Esophagus muscularis mucosa (tissue), 4 donors: ENCODE measurements at regions not wholly inside any gene's neighbourhood (a gene's known extent, or its start where the extent isn't known, plus 50 kb on each side); places are given as distances from the start of the nearest gene placed in this dataset.

ENCODE experiments used
- DNase-seq: peaks from one replicate; pipeline ENCODE4 v3.0.0-alpha.2; 2017; ENCODE audit errors: extremely low spot score
- H3K27ac ChIP-seq, 4 donors: fragments of 200-600 bp; sonication (generic); replicated peaks in 1 of 4; 1 replicate in 3 of 4; 2 replicates in 1 of 4; pipeline ENCODE4 v1.5.1; 2016 to 2019; ENCODE audit warnings: mild to moderate bottlenecking in 1 of 4
- H3K27me3 ChIP-seq, 4 donors: fragments of 200-600 bp; sonication (generic); one replicate each; pipeline versions ENCODE4 v1.5.1 to v1.6.0; 2016 to 2019
- H3K36me3 ChIP-seq, 4 donors: fragments of 200-600 bp; sonication (generic); one replicate each; pipeline ENCODE4 v1.5.1; 2016 to 2019
- H3K4me1 ChIP-seq, 4 donors: fragments of 200-600 bp; sonication (generic); one replicate each; pipeline ENCODE4 v1.5.1; 2016 to 2019
- H3K4me3 ChIP-seq, 4 donors: fragments of 200-600 bp; sonication (generic); 1 replicate in 2 of 4; 2 replicates in 2 of 4; pipeline ENCODE4 v1.5.1; 2016 to 2019; ENCODE audit warnings: mild to moderate bottlenecking in 4 of 4, moderate library complexity in 1 of 4
- H3K9me3 ChIP-seq, 4 donors: fragments of 200-600 bp; sonication (generic); 1 replicate in 3 of 4; 2 replicates in 1 of 4; pipeline ENCODE4 v1.5.1; 2016 to 2019
- CTCF ChIP-seq, 3 experiments: fragments of 200-600 bp in 2 of 3; fragments of 450-650 bp in 1 of 3; sonication (generic) in 2 of 3; IDR thresholded peaks; one replicate each; pipeline ENCODE4 v1.5.1; 2017 to 2019; ENCODE audit warnings: antibody characterized with exemption in 3 of 3, mild to moderate bottlenecking in 2 of 3, moderate library complexity in 1 of 3
- EP300 ChIP-seq: sonication (generic); formaldehyde crosslinking; IDR thresholded peaks from one replicate; pipeline ENCODE4 v1.6.1; 2017; ENCODE audit warnings: antibody characterized with exemption
- POLR2A ChIP-seq: fragments of 450-650 bp; IDR thresholded peaks from one replicate; pipeline ENCODE4 v1.6.1; 2017; ENCODE audit warnings: antibody characterized with exemption, moderate library complexity, mild to moderate bottlenecking, low read depth
- POLR2AphosphoS5 ChIP-seq, 2 donors: sonication (generic); formaldehyde crosslinking; IDR thresholded peaks; one replicate each; pipeline ENCODE4 v1.6.1; 2017; ENCODE audit warnings: antibody characterized with exemption in 2 of 2
- WGBS: methylation state at CpG from one replicate; pipeline ENCODE4 v1.1.5; 2018; 5-methylcytosine and 5-hydroxymethylcytosine counted together
- intact Hi-C: fragments of 100-400 bp; cut with DNase I; formaldehyde crosslinking; loops from one replicate; pipeline ENCODE4 v1.15.1; 2023

- Histone ChIP-seq H3K4me1 (peaks cover 0 to 7% (median 0%) of the 10 kb centered on the region in 4 donors), H3K27ac (no peak overlapping the region), H3K9me3 (no peaks in the 10 kb centered on the region), H3K4me3 (no peak overlapping the region), H3K27me3 (no peaks in the 10 kb centered on the region), H3K36me3 (no peaks in the 10 kb centered on the region)
- intact Hi-C loops = no loop called here
- TF ChIP-seq POLR2AphosphoS5 (IDR thresholded peaks at IDR 0.05) (no peak), POLR2A (no peak), CTCF (IDR thresholded peaks at IDR 0.05) (no peak), EP300 (no peak)
- no peak for DNase-seq
- WGBS = 79% methylated on average over 3 of the region's 3 CpGs
Measured at GRCh38 chr2:52857722-52858121, 909.9 kb upstream of the CHAC2 start.

GRCh38 chr2:52852006-52852405 lies 915.6 kb upstream of the CHAC2 start:
- peaks cover 0 to 7% (median 2%) of the 10 kb centered on the region in 4 donors for H3K9me3 ChIP-seq
- intact Hi-C loops = no loop called here
- no peaks in the 10 kb centered on the region for H3K36me3 ChIP-seq
- no peaks in the 10 kb centered on the region for H3K4me1 ChIP-seq
- H3K27ac ChIP-seq = no peak overlapping the region
- DNase-seq = no peak
- TF ChIP-seq CTCF (IDR thresholded peaks at IDR 0.05) (no peak), EP300 (no peak), POLR2A (no peak), POLR2AphosphoS5 (IDR thresholded peaks at IDR 0.05) (no peak)
- H3K27me3 ChIP-seq = no peaks in the 10 kb centered on the region
- 81% methylated on average over 7 of the region's 7 CpGs for WGBS
- no peak overlapping the region for H3K4me3 ChIP-seq

GRCh38 chr2:52844701-52845423 lies 922.7 kb upstream of the CHAC2 start:
- Histone ChIP-seq H3K36me3 (no peaks in the 10 kb centered on the region), H3K27ac (no peak overlapping the region), H3K9me3 (peaks cover 0 to 3% (median 0%) of the 10 kb centered on the region in 4 donors), H3K27me3 (no peaks in the 10 kb centered on the region), H3K4me1 (no peaks in the 10 kb centered on the region), H3K4me3 (no peak overlapping the region)
- DNase-seq = no peak
- 76% methylated on average over 5 of the region's 5 CpGs for WGBS
- TF ChIP-seq EP300 = no peak
- TF ChIP-seq POLR2AphosphoS5 (IDR thresholded peaks at IDR 0.05) = no peak
- TF ChIP-seq CTCF (IDR thresholded peaks at IDR 0.05) = no peak
- TF ChIP-seq POLR2A = no peak
- intact Hi-C loops = no loop called here

GRCh38 chr2:52835909-52836308 lies 931.7 kb upstream of the CHAC2 start:
- Histone ChIP-seq H3K36me3 (no peaks in the 10 kb centered on the region), H3K4me1 (no peaks in the 10 kb centered on the region), H3K4me3 (no peak overlapping the region), H3K27ac (no peak overlapping the region), H3K27me3 (no peaks in the 10 kb centered on the region), H3K9me3 (no peaks in the 10 kb centered on the region)
- no peak for DNase-seq
- WGBS = 81% methylated on average over 2 of the region's 2 CpGs
- TF ChIP-seq POLR2A (no peak), POLR2AphosphoS5 (IDR thresholded peaks at IDR 0.05) (no peak), CTCF (IDR thresholded peaks at IDR 0.05) (no peak)
- intact Hi-C loops = no loop called here

GRCh38 chr2:52831216-52831615 lies 936.4 kb upstream of the CHAC2 start:
- no peak for TF ChIP-seq EP300
- TF ChIP-seq POLR2AphosphoS5 (IDR thresholded peaks at IDR 0.05) = no peak
- TF ChIP-seq POLR2A = no peak
- TF ChIP-seq CTCF (IDR thresholded peaks at IDR 0.05) = no peak
- Histone ChIP-seq H3K9me3 (no peaks in the 10 kb centered on the region), H3K4me1 (no peaks in the 10 kb centered on the region), H3K27me3 (no peaks in the 10 kb centered on the region), H3K27ac (no peak overlapping the region), H3K36me3 (no peaks in the 10 kb centered on the region), H3K4me3 (no peak overlapping the region)
- no peak for DNase-seq
- intact Hi-C loops = no loop called here
